ENCODE measurements at regions not wholly inside any gene's neighbourhood (a gene's known extent, or its start where the extent isn't known, plus 50 kb on each side); places are given as distances from the start of the nearest gene placed in this dataset.

DNA sequence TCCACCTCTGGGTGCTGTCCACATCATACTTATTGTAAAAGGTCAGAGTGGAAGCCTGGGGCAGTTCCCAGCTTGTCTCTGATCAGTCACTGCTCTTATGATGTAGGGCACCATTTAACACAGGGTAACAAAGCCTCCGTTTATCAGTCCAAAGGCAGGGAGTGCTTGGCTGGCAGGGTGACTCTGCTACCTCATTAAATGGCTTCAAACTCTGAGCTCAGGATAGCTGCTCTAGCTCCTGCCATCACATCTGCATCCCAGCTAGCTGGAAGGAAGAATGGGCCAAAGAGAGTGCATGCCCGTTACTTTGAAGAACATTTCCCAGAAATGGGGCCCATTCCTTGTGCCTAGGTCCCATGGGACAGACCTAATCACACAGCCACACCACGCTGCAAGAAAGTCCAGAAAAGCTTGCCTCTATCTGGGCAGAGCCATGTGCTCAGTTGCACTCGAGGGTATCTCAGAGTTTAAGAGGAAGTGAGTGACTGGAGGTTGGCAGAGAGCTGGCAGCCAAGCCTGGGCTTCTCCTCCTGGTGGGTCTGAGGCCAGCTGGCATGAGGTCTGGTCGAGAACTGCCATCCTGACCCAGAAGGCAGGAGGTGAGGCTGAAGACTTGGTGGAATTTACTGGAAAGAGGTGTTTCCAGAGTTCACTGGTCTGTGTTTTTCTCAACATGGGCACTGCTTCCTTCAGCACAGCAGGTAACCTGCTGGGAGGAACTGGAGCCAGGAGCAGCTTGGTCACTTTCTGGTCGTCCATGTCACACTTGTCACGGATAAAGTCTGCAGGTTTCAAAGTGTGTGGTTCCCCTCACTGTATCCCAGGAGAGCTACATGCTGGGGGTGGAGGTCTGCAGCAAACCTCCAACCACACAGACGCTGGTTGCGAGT, 935.7 kb downstream of the BRD1 start:
- H3K9ac ChIP-seq: no peak overlapping the region
- no peaks in the 10 kb centered on the region for H3K36me3 ChIP-seq
- H3K9me3 ChIP-seq (replicated peaks in 1 of 11): peaks cover 0 to 10% (median 8%) of the 10 kb centered on the region in 11 experiments; a peak in 18 of 22 replicates
- H3K27ac ChIP-seq: no peak overlapping the region
- peaks cover 0 to 38% (median 0%) of the 10 kb centered on the region in 11 experiments; a peak in 9 of 22 replicates for H4K20me1 ChIP-seq
- H3K4me3 ChIP-seq: no peak overlapping the region
- H3K27me3 ChIP-seq: peaks cover 17 to 87% (median 81%) of the 10 kb centered on the region in 11 experiments
- TF ChIP-seq Cebpa-rat (IDR thresholded peaks at IDR 0.05): no peak
- no peak overlapping the region for H3K4me2 ChIP-seq
- peaks cover 0 to 8% (median 0%) of the 10 kb centered on the region in 10 experiments; a peak in 2 of 20 replicates for H3K4me1 ChIP-seq

DNA sequence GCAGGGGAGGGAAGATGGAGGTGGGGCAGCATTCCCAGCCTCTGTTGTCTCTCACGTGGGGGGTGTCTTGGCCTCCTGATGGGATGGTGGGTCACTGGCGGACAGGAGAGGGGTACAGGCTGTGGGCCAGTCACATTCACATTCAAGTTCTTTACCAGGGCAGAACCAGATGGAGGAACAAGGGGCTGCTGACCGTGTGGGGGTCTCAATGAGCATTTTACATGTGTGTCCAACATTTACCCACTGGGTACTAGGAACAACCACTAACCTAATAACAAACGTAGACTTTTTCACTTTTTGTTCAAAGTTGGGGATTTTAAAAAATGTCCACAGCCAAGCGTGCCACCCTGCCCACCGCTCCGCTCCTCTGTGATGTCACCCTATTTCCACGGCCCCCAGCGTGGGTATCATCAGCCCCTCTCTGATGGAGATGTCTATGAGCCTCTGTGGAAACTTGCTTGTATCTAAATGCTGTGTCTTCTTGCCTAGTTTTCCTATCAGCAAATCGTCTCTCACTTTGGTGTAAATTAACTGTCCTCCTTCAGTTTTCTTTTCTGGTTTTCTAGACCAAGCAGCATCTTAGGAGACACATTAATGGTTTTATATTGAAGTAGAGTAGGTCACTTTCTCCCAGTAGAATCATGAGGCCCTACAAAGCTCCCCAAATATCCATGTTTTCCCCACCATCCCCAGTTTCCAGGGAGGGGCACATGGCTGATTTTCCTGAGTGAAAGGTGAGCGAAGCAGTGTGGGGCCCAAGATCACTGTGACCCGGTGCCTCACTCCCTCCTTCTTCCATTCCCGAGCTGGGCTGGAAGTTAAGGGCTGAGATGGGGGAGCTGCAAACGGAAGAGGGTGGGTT, 936.7 kb downstream of the BRD1 start:
- Histone ChIP-seq H3K9me3 (replicated peaks in 1 of 11) (peaks cover 0 to 10% (median 8%) of the 10 kb centered on the region in 11 experiments; a peak in 18 of 22 replicates), H3K36me3 (no peaks in the 10 kb centered on the region), H3K4me1 (peaks cover 0 to 8% (median 0%) of the 10 kb centered on the region in 10 experiments; a peak in 2 of 20 replicates), H3K9ac (no peak overlapping the region), H3K27me3 (peaks cover 12 to 84% (median 74%) of the 10 kb centered on the region in 11 experiments), H4K20me1 (peaks cover 0 to 33% (median 0%) of the 10 kb centered on the region in 11 experiments; a peak in 7 of 22 replicates), H3K4me3 (no peak overlapping the region), H3K27ac (no peak overlapping the region), H3K4me2 (no peak overlapping the region)
- no peak for TF ChIP-seq Cebpa-rat (IDR thresholded peaks at IDR 0.05)

DNA sequence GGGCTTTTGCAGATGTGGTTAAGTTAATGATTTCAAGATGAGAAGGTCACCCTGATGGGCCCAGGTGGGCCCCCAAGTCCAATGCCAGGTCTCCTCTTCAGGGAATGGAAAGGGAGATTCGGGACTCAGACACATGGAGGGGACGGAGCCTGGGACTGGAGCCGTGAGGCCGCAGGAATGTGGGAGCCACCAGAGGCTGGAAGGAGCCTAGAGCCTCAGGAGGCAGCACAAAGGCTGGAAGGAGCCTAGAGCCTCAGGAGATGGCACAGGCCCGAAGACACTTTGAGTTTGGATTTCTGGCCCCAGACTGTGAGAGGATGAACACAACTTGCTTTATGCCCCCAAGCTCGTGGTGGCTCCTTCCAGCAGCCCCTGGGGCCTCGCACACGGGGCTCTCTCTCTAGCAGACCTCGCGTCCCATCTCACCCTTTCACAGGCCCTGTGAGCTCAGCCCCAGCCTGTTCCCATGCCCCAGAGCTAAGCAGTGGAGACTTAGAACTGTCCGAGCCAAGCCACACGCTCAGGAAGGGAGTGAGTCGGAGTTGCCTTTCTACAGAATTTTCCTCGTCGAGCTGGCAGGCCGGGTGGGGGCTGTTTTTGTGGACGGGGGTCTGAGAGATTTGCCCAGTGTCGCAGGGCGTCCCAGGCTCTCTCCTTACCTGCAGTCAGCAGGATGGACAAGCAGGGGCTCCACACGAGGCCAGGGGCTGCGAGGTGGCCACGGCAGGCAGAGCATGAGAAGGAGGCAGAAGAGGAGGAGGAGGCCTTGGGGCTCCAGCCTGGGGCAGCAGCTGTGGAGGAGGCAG, 937.6 kb downstream of the BRD1 start:
- Histone ChIP-seq H3K9me3 (replicated peaks in 1 of 11) (peaks cover 0 to 10% (median 8%) of the 10 kb centered on the region in 11 experiments; a peak in 18 of 22 replicates), H3K27me3 (peaks cover 3 to 83% (median 69%) of the 10 kb centered on the region in 11 experiments; a peak in 21 of 22 replicates), H3K4me1 (peaks cover 0 to 8% (median 0%) of the 10 kb centered on the region in 10 experiments; a peak in 2 of 20 replicates), H3K4me3 (no peak overlapping the region), H3K9ac (no peak overlapping the region), H3K36me3 (no peaks in the 10 kb centered on the region), H4K20me1 (peaks cover 0 to 33% (median 0%) of the 10 kb centered on the region in 11 experiments; a peak in 7 of 22 replicates), H3K27ac (no peak overlapping the region), H3K4me2 (no peak overlapping the region)
- no peak for TF ChIP-seq Cebpa-rat (IDR thresholded peaks at IDR 0.05)

DNA sequence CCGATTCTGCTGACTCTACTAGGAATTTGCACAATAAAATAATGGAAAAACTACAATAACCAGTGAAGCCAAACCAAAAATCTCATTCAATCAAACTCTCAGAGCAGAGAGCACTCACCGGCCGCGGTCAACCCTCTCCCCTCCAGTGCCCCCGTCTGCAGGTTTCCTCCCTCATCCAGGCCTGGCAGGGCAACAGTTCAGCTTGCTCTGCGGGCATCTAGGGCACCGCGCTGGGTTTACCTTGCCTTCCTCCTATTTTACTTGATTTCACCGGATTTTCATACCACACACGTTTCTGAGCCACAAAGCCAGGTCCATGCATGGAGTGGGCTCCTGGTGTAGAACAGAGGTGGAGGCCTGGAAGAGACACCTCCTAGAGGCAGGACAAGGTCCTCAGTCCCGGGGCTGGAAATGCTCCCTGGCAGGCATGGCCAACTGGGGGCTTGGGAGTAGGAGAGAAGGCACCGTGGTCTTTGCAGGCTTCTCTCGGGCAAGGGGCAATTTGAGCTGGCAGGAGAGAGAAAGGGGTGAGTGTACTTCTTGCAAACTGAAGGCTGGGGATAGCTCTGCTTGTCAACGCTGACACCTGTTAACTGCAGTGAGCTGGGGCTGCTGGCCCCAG, 938.4 kb downstream of the BRD1 start:
- Histone ChIP-seq H3K4me2 (no peak overlapping the region), H3K9me3 (replicated peaks in 1 of 11) (peaks cover 0 to 10% (median 8%) of the 10 kb centered on the region in 11 experiments; a peak in 18 of 22 replicates), H3K4me1 (peaks cover 0 to 4% (median 0%) of the 10 kb centered on the region in 10 experiments; a peak in 2 of 20 replicates), H3K36me3 (no peaks in the 10 kb centered on the region), H4K20me1 (peaks cover 0 to 25% (median 0%) of the 10 kb centered on the region in 11 experiments; a peak in 6 of 22 replicates), H3K27ac (no peak overlapping the region), H3K27me3 (peaks cover 0 to 76% (median 62%) of the 10 kb centered on the region in 11 experiments; a peak in 20 of 22 replicates), H3K4me3 (no peak overlapping the region), H3K9ac (no peak overlapping the region)
- no peak for TF ChIP-seq Cebpa-rat (IDR thresholded peaks at IDR 0.05)

DNA sequence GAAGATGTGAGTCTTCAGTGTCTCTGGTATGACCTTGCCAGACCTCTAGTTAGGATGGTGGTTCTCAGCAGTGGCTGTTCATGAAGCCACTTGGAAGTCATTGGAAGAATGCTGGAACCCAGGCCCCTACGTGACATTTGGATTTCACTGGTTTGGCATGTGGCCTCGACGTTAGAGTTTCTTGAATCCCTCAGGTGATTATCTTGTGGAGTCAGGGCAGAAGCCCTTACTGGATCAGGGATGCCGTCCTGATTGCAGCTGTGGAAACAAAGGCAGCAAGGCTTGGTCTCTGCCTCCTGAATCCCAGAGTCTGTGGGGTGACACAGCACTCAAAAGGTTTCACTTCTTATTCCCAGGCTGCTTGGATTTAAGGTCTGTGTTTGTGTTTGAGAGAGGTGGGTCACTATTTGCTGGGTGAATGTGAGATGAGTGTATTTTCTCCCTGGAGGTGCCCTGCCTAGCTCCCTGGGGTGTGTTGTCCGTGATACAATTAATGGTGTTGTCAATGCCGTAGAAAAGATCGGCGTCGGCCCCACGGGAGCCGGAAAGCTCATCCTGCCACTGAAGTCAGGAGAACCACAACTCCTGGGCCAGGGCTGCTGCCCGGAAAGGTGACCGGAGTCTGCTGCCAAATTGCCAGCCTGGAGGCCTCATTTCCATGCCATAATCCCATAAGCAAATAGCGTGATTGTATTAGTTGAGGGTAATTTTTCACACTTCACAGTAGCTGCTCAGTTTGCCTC, 939.0 kb downstream of the BRD1 start:
- TF ChIP-seq Cebpa-rat (IDR thresholded peaks at IDR 0.05): no peak
- H3K4me3 ChIP-seq: no peak overlapping the region
- peaks cover 0 to 10% (median 8%) of the 10 kb centered on the region in 11 experiments; a peak in 18 of 22 replicates for H3K9me3 ChIP-seq (replicated peaks in 1 of 11)
- no peak overlapping the region for H3K9ac ChIP-seq
- H3K36me3 ChIP-seq: no peaks in the 10 kb centered on the region
- peaks cover 0 to 20% (median 0%) of the 10 kb centered on the region in 11 experiments; a peak in 5 of 22 replicates for H4K20me1 ChIP-seq
- H3K4me2 ChIP-seq: no peak overlapping the region
- H3K4me1 ChIP-seq: no peaks in the 10 kb centered on the region
- no peak overlapping the region for H3K27ac ChIP-seq
- H3K27me3 ChIP-seq: peaks cover 0 to 69% (median 56%) of the 10 kb centered on the region in 11 experiments; a peak in 19 of 22 replicates

DNA sequence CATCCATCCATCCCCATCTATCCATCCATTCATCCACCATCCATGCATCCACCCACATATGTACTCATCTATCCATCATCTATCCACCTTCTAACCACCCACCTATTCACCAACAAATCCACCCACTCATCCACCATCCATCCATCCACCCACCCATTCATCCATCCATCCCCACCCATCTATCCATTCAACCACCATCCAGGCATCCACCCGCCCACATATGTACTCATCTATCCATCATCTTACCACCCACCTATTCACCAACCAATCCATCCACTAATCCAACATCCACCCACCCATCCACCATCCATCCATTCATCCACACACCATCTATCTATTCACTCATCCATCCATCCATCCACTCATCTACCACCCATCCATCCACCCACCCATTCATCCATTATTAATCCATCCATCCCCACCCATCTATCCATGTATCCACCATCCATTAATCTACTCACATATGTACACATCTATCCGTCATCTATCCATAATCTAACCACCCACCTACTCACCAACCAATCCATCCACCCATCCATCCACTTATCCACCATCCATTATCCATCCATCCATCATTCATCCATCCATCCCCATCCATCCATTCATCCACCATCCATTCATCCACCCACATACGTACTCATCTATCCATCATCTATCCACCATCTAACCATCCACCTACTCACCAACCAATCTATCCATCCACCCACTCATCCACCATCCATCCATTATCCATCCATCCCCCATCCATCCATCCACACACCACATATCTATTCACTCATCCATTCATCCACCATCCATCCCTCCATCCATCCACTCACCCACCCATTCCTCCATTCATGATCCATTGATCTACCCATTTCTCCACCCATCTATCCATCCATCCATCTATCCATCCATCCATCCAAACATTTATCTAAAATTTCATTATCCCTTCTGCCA, 940.0 kb downstream of the BRD1 start:
- Histone ChIP-seq H3K4me2 (no peak overlapping the region), H4K20me1 (peaks cover 0 to 16% (median 0%) of the 10 kb centered on the region in 11 experiments; a peak in 5 of 22 replicates), H3K4me1 (no peaks in the 10 kb centered on the region), H3K9me3 (replicated peaks in 1 of 11) (peaks cover 0 to 10% (median 8%) of the 10 kb centered on the region in 11 experiments; a peak in 18 of 22 replicates), H3K27me3 (peaks cover 0 to 59% (median 46%) of the 10 kb centered on the region in 11 experiments; a peak in 19 of 22 replicates), H3K9ac (no peak overlapping the region), H3K27ac (no peak overlapping the region), H3K4me3 (no peak overlapping the region), H3K36me3 (no peaks in the 10 kb centered on the region)
- no peak for TF ChIP-seq Cebpa-rat (IDR thresholded peaks at IDR 0.05)
